NK-92 treated with Interleukin-12 subunit alpha and Interleukin-12 subunit beta, amount 100 ng/mL, for 24 hours (cell line): ENCODE measurements at regions not wholly inside any gene's neighbourhood (a gene's known extent, or its start where the extent isn't known, plus 50 kb on each side); places are given as distances from the start of the nearest gene placed in this dataset.
"Not testable (repeated sequence)": the region's sequence is repeated elsewhere in the genome, so short reads cannot be mapped to it uniquely, and the experiment has no call there.

ENCODE experiments used
- DNase-seq: peaks from one replicate; lab custom pipeline; 2025; lab: John Stamatoyannopoulos, UW

DNA sequence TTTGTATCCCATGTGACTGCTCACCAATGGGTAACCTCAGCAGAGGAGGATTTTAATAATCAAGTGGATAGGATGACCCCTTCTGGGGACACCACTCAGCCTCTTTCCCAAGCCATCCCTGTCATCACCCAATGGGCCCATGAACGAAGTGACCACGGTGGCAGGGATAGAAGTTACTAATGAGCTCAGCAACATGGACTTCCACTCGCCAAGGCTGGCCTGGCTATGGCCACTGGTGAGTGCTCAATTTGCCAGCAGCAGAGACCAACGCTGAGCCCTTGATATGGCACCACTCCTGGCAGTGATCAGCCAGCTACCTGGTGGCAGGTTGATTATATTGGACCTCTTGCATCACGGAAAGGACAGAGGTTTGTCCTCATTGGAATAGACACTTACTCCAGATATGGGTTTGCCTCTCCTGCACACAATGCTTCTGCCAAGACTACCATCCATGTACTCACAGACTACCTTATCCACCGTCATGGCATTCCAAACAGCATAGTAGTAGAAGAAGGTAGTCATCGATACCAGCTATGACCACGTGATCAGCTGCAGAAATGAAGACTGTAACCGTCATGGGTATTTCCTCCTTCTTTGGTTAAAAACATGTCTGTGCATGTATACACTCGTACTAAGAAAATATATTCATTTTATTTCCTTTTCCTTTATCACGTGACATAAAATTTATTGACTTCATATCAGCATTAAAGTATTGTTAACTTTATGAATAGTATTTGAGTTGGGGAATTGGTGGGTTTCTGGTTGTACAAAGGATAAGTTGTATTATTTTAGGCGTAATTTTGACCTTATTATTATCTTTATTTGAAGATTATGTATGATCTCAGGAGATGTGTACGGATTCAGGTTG is 562.6 kb downstream of the PTPRU start:
- DNase-seq: no peak

DNA sequence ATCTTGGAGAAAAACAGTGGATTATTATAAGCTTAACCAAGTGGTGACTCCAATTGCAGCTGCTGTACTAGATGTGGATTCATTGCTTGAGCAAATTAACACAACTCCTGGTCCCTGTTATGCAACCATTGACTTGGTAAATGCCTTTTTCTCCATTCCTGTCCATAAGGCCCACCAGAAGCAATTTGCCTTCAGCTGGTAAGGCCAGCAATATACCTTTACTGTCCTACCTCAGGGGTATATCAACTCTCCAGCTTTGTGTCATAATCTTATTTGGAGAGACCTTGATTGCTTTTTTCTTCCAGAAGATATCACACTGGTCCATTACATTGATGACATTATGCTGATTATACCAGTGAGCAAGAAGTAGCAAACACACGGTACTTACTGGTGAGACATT is 560.8 kb downstream of the PTPRU start:
- DNase-seq: not testable (repeated sequence)

DNA sequence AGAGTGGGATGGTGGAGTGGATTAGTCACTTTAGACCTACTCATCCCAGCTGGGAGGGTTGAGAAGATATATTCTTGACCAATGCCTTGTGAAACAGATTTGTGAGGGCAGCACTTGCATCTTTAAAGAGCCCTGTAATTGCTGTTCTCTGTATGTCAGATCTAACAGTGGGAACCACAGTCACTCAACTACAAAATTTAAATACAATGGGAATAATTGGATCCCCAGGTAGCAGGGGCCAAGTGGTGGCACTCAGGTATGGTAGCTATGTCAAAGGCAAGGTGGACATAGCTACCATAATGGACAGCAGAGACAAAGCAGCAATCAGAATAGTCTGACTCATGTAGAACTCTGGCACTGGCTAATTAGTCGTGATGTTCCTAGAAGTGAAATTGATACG is 559.6 kb downstream of the PTPRU start:
- DNase-seq: not testable (repeated sequence)

DNA sequence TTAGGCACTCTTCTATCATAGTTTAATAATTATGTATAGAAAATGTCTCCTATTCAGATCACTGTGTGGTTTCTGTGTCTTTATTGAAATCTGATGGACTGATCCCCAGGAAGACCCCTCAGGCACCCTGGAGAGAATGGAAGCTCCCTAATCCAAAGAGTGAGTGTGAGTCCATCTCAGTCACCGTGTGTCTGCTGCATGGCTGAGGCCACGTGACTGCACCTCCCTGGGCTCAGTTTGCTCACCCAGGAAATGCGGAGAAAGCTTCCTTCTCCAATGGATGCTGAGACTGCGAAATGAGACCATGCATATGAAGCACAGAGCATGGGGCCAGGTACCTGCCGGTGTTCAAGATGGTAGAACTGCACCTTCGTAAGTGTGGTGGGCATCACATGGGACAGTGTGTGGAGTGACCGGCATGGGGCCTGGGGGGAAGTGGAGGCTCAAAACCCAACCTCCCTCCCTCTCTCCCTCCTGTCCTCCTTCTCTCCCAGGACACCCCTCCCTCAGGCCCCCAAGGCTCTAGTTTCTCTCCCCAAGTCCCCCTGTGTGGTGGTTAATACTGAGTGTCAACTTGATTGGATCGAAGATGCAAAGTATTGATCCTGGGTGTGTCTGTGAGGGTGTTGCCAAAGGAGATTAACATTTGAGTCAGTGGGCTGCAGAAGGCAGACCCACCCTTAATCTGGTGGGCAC is 557.5 kb downstream of the PTPRU start:
- no peak for DNase-seq

DNA sequence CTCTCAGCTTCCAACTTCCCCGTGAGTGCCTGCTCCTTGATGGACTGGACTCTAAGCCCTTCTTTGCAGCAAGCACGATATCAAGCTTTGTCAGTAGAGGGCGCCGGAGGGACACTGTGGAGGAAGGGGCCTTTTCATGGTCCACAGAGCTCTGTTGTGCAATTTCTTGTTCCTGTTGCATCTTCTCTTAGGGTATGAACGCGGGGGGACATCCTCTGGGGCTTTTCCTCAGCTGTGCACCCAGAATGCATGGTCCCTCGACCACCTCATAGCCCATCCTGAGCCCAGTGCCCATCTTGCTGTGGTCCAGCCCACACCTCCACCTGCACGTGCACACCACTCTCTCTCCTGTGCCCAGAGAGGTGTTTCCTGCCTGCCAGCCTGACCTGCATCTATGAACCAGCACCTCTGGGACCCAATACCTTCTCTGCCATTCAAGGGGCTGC is 556.8 kb downstream of the PTPRU start:
- DNase-seq: peak; percentile 73

DNA sequence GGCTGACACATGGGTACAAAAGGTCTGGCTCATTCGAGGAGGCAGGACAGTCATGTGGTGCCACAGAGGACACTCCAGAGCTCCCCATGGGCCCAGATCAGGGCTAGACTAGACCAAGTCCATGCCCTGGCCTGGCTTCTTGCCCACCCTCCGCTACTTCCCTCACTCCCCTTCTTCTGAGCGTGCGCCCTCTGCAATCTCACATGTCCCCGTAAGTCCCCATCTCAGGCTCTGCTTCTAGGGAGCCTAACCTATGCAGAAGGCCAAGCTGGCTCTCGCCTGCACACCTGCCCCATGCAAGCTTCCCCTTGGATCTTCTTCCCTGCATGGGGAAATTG is 553.6 kb downstream of the PTPRU start:
- DNase-seq: no peak

DNA sequence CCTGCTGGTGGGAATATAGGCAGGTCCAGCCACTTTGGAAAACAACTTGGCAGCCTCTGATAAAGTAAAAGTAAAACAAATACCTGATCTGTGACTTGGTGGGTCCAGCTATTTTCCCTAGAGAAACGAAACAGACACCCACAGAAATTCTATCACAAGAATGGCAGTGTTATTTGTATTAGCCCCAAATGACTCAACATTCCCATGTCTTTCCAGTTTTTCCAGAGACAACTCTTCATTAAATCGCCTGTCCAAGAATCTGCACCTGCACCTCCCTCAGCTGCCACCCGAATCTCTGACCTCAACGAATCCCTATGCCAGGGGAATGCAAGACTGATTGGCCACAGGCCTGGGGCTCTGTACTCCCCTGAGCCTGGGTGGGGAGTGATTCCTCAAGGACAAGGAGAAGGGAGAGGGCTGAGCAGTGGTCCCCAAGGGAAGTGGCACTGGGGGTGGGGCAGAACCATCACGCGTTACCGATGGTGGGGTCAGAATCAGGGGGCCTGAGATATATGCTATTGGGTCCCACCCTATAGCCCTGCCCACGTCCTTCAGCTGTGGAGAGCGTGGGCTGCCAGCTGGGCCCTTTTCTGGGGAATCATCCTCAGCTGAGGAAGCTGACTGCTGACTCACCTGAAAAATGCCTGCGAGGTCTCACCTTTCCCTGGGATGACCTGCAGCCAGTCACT is 553.0 kb downstream of the PTPRU start:
- DNase-seq: no peak

DNA sequence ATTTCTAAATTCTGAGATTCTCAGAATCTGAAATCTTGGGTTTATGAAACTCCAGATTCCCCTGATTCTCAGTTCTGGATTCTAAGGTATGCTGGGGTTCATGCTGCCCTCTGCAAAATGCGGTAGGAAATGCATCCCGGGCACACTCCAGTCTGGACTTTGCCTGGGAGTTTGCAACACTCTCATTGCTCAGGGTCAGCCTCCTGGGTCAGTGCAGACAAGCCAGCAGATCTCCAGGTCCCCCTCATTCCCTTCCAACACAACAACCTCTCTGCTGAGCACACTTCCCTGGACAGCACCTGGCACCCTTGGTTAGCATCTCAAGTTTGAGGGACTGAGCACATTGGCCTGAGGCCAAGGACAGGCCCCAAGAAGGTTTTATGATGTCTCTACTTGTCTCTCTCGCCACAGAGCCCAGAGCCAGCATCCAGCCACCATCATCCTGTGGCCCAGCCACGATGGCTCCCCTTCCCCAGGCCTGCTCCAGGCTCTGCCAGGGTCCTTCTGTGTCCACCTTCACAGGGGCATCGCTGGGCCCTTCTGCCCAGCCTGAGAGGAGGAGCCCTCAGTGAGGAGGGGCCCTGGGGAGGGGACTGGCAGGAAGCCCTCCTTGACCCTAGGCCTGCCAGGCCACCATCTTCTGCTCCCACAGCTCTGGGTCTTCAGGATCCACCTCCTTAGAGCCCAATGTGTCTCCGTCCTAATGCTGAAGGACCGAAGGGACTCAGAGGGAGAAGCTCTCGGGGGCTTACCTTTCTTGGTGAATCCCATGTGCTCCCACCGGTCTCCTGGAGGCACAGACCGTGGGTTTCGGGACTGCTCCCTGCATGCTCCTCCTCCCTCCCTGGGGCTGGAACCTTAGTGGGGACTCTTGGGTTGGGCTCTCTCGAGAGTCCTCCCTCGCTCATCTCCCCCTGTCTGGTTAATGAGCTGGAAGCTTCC is 550.7 kb downstream of the PTPRU start:
- DNase-seq: no peak

DNA sequence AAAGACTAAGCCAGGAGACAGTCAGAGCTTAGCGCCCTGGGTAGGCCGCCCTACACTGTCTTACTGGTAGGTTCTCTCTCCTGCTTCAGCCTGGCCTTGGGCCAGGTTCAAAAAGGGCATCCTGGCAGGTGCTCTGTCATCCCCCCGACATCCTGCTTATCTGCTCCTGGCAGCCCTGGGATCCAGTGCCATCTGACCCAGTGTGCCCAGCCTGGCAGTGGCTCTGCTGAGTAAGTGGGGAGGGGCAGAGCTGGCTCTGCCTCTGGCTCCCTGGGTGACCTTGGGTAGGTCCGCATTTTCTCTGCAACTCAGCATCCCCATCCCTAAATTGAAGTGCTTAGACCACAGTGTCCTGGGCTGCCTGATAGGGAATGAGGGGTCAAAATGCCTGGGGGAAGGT is 549.9 kb downstream of the PTPRU start:
- DNase-seq: no peak

DNA sequence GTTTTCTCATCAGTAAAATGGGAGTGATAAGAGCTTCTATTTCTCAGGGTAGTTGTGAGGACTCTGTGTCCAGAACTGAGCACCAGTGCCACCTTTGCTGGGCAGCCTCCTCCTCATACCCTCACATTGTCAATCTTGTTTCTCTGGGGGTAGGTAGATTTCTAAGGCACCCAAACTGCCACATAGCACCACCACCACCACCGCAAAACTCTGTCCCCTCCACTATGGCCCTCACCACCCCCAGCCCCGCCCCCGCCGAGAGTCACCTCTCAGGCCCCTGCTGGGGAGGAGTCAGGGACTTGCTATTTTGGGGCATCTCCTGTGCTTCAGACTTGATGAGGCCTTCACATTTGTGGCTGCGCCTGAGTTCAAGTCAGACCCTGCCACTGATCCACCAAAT is 549.2 kb downstream of the PTPRU start:
- no peak for DNase-seq

DNA sequence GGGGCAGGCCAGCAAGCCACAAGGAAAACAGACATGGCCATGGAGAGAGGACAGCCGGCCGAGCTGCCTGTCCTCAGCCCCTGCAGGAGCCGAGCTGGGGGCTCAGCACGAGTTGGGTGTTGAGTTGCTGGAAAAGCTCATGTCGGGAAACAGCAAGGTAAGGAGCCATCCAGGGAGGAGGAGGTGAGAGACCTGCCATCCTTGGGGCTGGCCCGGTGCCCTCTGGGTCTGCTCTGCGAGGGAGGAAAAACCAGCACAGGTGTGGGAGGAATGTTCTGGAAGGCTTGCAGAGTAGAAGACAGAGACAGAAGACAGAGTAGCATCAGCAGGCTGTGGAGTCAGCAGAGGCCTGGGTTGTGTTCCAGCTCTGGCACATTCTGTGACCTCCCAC is 548.8 kb downstream of the PTPRU start:
- DNase-seq: no peak

DNA sequence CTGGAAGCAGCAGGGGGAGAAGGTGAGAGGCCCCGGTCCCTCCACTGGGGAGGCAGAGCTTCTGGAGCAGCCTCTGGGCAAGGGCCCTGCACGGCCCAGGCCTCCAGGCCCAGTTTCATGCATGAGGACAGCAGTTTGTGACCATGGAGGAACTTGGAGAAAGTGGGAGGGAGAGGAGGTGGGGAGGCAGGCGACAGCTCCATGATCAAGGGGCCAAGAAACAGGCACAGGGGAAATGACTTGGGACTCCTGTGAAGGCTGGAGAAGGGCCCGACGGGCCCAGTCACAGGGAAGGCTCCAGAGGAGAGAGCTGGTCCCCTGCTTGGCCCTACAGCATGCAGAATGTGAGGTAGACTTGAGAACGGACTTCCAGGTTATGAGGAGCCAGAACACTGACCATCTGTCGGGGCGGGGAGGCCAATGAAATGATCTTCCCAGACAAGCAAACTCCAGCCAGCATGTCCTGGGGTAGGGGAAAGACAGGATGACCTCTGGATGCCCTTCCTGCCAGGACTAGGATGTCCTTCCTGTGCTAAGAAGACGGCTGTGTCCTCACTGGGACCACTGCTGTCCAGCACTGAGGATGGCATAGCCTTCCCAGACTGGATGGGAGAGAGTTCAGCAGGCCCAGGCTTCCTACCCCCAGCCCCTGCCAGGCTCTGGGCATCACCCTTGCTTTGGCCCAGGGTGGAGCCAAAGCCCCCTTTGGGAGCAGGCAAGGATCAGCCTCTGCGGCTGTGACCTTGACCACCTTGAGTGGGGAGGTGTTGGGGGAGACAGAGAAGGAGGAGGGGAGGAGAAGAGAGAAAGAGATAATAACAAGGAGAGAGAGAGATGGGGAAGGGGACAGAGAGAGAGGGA is 548.2 kb downstream of the PTPRU start:
- no peak for DNase-seq

DNA sequence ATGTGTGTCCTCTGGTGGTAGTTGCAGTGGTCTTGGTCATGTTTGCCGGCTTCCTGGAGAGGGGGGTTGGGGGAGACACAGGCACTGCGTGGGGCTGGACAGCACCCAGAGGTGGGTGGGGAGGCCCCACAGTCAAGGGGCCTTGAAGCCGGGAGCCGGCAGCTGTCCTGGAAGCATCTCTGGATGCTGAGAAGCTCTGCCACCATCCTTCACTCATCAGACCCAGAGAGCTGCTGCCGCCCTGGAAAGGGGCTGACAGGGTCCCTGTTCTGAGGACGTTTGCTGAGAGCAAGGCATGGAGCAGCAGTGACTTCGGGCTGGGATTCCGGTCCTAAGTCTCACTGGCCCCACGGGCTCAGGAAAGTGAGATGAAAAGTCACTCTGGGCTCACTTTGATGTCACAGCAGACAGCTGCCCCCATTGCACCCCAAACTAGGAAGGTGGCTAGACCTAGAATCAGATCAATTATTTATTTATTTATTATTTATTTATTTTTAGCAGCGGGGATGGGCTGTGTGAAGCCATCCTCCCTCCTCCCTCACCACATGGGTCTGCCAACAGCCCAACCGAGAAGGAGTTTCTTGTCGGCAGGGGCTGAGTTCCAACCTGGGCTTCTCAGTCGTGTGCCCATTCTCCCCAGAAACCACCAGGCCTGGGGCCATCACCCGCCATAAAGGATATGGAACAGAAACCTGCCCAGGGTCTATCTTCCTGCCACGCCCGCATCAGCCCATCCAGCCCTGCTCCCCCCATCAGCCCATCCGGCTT is 547.4 kb downstream of the PTPRU start:
- no peak for DNase-seq

DNA sequence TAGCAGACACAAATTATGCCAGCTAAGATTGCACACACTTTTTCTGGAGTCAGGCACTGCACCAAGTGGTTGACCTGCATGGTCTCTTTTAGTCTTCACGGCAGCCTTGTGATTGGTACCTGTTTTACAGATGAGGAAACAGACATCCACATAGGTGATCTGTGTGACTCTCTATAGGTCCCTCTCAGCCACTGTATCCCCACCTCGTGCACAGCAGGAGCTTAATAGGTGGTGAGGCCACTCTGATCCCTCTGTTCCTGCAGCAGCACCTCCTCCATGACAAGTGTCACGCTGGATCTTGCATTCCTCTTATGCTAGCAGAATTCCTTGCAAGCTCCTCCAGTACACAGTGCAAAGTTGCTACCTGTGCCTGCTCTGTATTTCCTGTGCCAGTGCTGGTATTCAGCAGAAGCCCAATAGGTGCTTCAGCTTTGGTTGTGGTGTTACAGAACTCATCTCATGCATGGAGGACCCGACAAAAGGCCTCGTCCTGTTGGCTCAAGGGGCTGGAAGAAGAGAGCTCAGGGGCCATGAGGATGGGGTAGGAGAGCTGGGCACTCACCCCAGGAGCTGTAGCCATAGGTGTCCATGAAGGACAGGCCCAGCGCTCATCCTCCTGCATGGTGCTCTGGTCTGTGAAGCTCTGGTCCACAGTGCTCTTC is 546.7 kb downstream of the PTPRU start:
- no peak for DNase-seq

DNA sequence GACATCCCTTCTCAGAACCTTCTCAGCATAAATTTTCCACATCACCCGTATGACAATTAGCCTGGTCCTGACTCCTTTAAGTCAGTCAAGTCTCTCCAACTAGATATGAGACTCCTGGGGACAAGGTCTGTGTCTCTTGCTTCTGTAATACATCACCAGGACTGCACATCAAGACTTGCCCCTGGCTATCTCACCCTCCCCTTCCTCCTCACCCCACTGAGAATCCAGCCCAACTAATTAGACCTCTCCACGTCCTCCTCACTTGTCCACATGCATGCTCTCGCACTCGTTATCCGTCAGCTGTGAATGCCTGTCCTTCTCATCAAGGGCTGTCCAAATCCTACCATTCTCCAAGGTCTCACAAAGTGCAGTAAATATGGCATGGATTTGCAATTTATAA is 542.8 kb downstream of the PTPRU start:
- DNase-seq: no peak

DNA sequence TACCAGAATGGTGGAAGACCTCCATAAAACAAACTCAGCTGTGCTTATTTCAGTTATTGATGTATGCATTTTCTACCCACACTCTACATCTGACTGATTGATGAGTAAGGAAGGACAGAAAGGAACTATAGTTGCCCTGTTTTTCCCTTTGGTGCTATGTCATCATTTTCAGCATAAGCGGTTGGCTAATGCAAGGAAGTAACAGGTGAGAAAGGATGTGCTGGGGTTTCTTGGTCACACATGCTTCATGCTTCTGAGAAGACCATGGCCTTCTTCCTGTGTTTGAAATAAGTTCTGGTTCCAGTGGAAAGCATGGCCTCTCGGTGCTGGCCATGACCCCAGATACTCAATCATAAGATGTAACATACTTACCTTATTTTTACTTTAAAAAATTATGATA is 541.2 kb downstream of the PTPRU start:
- DNase-seq: no peak

DNA sequence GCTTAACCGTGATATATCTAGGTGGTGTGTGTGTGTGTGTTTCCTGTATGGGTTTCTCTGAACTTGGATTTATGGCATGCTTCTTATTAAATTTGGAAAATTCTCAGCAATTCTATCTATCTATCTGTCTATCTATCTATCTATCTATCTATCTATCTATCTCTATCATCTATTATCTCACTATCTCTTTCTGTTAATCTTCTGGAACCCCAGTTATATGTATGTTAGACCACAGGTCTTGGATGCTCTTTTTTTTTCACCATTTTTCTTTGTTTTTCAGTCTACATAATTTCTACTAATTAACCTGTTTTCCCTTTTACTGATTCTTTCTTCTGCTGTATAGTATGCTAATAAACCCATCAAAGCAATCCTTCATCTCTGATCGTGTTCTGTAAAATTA is 538.0 kb downstream of the PTPRU start:
- DNase-seq: no peak

DNA sequence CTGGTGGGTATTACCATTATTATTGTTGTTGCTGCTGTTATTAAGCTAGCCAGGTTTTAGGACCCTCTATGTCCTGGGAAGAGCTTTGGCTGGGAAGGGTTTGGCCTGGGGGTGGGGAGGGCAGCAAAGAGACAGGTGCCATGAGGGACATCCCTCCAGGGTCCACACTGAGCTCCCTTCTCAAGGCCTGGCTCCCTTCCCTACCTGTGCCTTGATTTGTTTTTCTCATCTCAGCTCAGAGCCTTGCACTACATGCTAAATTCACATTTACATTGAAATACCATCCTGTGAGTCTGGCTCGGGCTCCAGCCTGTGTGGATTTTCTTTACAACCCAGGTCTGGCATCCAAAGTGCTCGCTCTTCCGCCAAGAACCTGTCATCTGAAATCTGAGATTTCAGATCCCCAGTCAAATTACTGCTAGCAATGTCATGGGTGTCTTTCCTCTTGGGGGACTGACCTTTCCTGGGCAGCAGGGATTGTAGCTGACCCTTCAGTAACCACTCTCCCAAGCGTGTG is 536.3 kb downstream of the PTPRU start:
- DNase-seq: no peak

DNA sequence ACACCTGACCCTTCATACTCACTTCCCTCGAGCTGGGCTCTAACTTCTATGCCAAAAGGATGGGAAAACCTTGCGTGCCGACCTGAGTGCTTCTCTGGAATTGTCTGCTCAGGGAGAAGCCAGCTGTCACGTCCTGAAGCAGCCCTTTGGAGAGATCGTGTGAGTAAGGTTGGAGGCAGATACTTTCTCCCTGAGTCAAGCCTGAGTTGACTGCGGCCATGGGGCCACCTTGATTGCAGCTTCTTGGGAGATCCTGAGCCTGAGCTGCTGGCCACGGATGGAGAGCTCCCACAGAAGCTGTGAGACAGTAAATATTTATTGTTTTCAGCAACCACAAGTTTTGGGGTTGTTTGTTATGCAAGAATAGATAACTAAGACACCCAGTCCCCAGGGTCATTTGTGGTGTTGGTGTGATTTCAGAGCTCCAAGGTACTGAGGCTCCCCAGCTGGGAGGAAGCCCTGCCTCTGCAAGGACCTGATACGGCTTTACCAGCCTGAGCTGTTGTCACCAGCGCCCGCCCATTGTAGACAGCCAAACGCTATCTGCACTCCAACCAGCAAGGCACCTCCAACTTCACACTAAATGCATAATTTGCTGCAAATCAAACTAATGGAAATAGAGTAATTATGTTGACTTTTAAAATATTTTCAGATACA is 531.6 kb downstream of the PTPRU start:
- DNase-seq: no peak
